ENCODE measurements at regions not wholly inside any gene's neighbourhood (a gene's known extent, or its start where the extent isn't known, plus 50 kb on each side); places are given as distances from the start of the nearest gene placed in this dataset.

GRCh38 chr3:159229116-159229680, 427.3 kb downstream of the MFSD1 start (continued):
- no peak for TF ChIP-seq EZH2phosphoT487 (IDR thresholded peaks at IDR 0.05; ENCODE audit: unreplicated experiment)
- no peak for TF ChIP-seq ZNF114 (CRISPR knock-in tag; IDR thresholded peaks at IDR 0.05)
- TF ChIP-seq, protein P1, sequence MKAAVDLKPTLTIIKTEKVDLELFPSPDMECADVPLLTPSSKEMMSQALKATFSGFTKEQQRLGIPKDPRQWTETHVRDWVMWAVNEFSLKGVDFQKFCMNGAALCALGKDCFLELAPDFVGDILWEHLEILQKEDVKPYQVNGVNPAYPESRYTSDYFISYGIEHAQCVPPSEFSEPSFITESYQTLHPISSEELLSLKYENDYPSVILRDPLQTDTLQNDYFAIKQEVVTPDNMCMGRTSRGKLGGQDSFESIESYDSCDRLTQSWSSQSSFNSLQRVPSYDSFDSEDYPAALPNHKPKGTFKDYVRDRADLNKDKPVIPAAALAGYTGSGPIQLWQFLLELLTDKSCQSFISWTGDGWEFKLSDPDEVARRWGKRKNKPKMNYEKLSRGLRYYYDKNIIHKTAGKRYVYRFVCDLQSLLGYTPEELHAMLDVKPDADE (IDR thresholded peaks at IDR 0.05) = no peak
- no peak for TF ChIP-seq POLR2AphosphoS5 (IDR thresholded peaks at IDR 0.05; ENCODE audit: low read depth)
- TF ChIP-seq STAT1 (IDR thresholded peaks at IDR 0.05; ENCODE audit: unreplicated experiment) = no peak
- TF ChIP-seq REST (IDR thresholded peaks at IDR 0.05; ENCODE audit: unreplicated experiment) = no peak

DNA sequence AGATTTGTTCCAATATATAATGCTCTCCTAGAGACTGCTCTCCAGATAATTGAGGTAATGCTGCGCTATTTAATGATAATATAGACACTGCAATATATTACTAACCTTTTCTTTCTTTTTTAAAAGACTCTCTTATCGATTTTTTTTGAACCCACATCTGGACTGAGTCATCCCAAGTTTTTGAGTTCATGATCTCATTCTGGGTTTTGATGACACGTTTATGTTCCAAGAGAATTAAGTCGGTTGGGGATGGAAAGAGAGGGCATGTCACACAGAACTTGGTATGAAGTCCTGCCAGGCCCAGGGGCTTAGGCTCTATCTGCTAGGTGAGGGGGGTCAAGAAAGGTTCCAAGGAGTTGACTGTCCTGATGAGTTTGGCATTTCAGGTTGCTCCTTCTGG, 431.1 kb downstream of the MFSD1 start:
- Mint-ChIP-seq H3K4me1 (peaks cover 24% of the 10 kb centered on the region), H3K36me3 (ENCODE audit: low read depth) (peaks cover 10% of the 10 kb centered on the region), H3K4me3 (no peak overlapping the region), H3K27ac (no peak overlapping the region), H3K27me3 (ENCODE audit: insufficient read depth, low read depth, poor library complexity) (peaks cover 1% of the 10 kb centered on the region), H3K9me3 (peaks cover 17% of the 10 kb centered on the region)
- Histone ChIP-seq H3K36me3 (ENCODE audit: insufficient read depth) (no peaks in the 10 kb centered on the region), H3K27me3 (ENCODE audit: insufficient read depth) (no peaks in the 10 kb centered on the region), H3K4me2 (no peak overlapping the region), H3K9me2 (ENCODE audit: insufficient read depth) (no peaks in the 10 kb centered on the region), H3K4me1 (ENCODE audit: insufficient read depth) (peaks cover 24% of the 10 kb centered on the region), H3K27ac (ENCODE audit: low read depth) (no peak overlapping the region), H4K20me1 (replicated peaks; ENCODE audit: insufficient read depth) (no peaks in the 10 kb centered on the region), H3K79me2 (replicated peaks; ENCODE audit: insufficient read depth) (no peaks in the 10 kb centered on the region), H2AFZ (no peak overlapping the region), H3K4me3 (no peak overlapping the region), H3F3A (replicated peaks; ENCODE audit: low read depth) (no peaks in the 10 kb centered on the region)
- ATAC-seq (no peak), DNase-seq (ENCODE audit: low spot score) (no peak)
- TF ChIP-seq ZNF114 (CRISPR knock-in tag; IDR thresholded peaks at IDR 0.05) = no peak
- no peak for TF ChIP-seq ZNF331 (CRISPR knock-in tag; IDR thresholded peaks at IDR 0.05; ENCODE audit: low read depth)
- no peak for TF ChIP-seq STAT1 (IDR thresholded peaks at IDR 0.05; ENCODE audit: unreplicated experiment)
- no peak for TF ChIP-seq POLR2AphosphoS5 (IDR thresholded peaks at IDR 0.05; ENCODE audit: low read depth)
- no peak for TF ChIP-seq CREB1 (CRISPR knock-in tag; IDR thresholded peaks at IDR 0.05; ENCODE audit: low read depth)
- TF ChIP-seq NANOG (IDR thresholded peaks at IDR 0.05; ENCODE audit: borderline replicate concordance) = no peak

- Histone ChIP-seq H3K4me2 (no peak overlapping the region), H3K36me3 (ENCODE audit: insufficient read depth) (no peaks in the 10 kb centered on the region), H3K4me1 (ENCODE audit: insufficient read depth) (peaks cover 24% of the 10 kb centered on the region), H3K27ac (ENCODE audit: low read depth) (no peak overlapping the region), H4K20me1 (replicated peaks; ENCODE audit: insufficient read depth) (no peaks in the 10 kb centered on the region), H2AFZ (no peak overlapping the region), H3K27me3 (ENCODE audit: insufficient read depth) (no peaks in the 10 kb centered on the region), H3K9me2 (ENCODE audit: insufficient read depth) (no peaks in the 10 kb centered on the region), H3F3A (replicated peaks; ENCODE audit: low read depth) (no peaks in the 10 kb centered on the region), H3K79me2 (replicated peaks; ENCODE audit: insufficient read depth) (no peaks in the 10 kb centered on the region), H3K4me3 (no peak overlapping the region)
- no peak overlapping the region for H3K27ac Mint-ChIP-seq
- ATAC-seq (no peak), DNase-seq (ENCODE audit: low spot score) (no peak)
- no peak overlapping the region for H3K4me3 Mint-ChIP-seq
- H3K9me3 Mint-ChIP-seq = peaks cover 17% of the 10 kb centered on the region
- peaks cover 4% of the 10 kb centered on the region for H3K27me3 Mint-ChIP-seq (ENCODE audit: insufficient read depth, low read depth, poor library complexity)
- peaks cover 25% of the 10 kb centered on the region for H3K4me1 Mint-ChIP-seq
- peaks cover 10% of the 10 kb centered on the region for H3K36me3 Mint-ChIP-seq (ENCODE audit: low read depth)
- TF ChIP-seq ZNF114 (CRISPR knock-in tag; IDR thresholded peaks at IDR 0.05) = no peak
- no peak for TF ChIP-seq EZH2 (IDR thresholded peaks at IDR 0.05; ENCODE audit: low read depth, unreplicated experiment)
Observed at GRCh38 chr3:159233734-159234133, 431.9 kb downstream of the MFSD1 start.
